Body of pancreas (tissue), 4 donors: ENCODE measurements at regions not wholly inside any gene's neighbourhood (a gene's known extent, or its start where the extent isn't known, plus 50 kb on each side); places are given as distances from the start of the nearest gene placed in this dataset.

Experiments
- ATAC-seq: fragments of 150-250 bp; one replicate; pipeline ENCODE4 v1.9.1; 2016
- DNase-seq, 4 donors: peaks; one replicate each; pipeline ENCODE4 v3.0.0-alpha.2; 2019
- H3K27ac ChIP-seq, 4 donors: fragments of 200-600 bp; sonication (generic); 1 replicate in 3 of 4; 2 replicates in 1 of 4; pipeline versions ENCODE4 v1.5.1 to v1.6.1; 2016 to 2019; ENCODE audit warnings: mild to moderate bottlenecking in 1 of 4, mixed read lengths in 1 of 4, moderate library complexity in 1 of 4
- H3K27me3 ChIP-seq, 2 donors: fragments of 200-600 bp; sonication (generic); one replicate each; pipeline ENCODE4 v1.6.0; 2016; ENCODE audit warnings: mild to moderate bottlenecking in 1 of 2
- H3K36me3 ChIP-seq, 2 donors: fragments of 200-600 bp; sonication (generic); replicated peaks in 1 of 2; 2 replicates each; pipeline ENCODE4 v1.5.1; 2016; ENCODE audit warnings: low read depth in 2 of 2; ENCODE audit not compliant: insufficient read depth in 1 of 2
- H3K4me1 ChIP-seq: fragments of 200-600 bp; sonication (generic); one replicate; pipeline ENCODE4 v1.6.0; 2016
- H3K4me3 ChIP-seq, 2 donors: fragments of 200-600 bp; sonication (generic); 1 replicate in 1 of 2; 2 replicates in 1 of 2; pipeline ENCODE4 v1.5.1; 2016 to 2019
- H3K9me3 ChIP-seq, 3 donors: fragments of 200-600 bp; sonication (generic); 1 replicate in 2 of 3; 2 replicates in 1 of 3; pipeline ENCODE4 v1.5.1; 2016
- CTCF ChIP-seq, 7 experiments: fragments of 450-650 bp in 4 of 7; fragments of 200-600 bp in 3 of 7; sonication (generic) in 3 of 7; IDR thresholded peaks; one replicate each; pipeline ENCODE4 v1.5.1; 2016 to 2019; ENCODE audit warnings: antibody characterized with exemption in 7 of 7
- POLR2A ChIP-seq, 3 donors: fragments of 450-650 bp; IDR thresholded peaks; one replicate each; pipeline ENCODE4 v1.6.1; 2016; ENCODE audit warnings: antibody characterized with exemption in 3 of 3, mild to moderate bottlenecking in 2 of 3
- WGBS, 2 donors: methylation state at CpG; one replicate each; pipeline ENCODE4 v1.1.5; 2017; 5-methylcytosine and 5-hydroxymethylcytosine counted together
- intact Hi-C: fragments of 100-400 bp; cut with DNase I; formaldehyde crosslinking; loops from one replicate; pipeline ENCODE4 v1.15.1; 2023

GRCh38 chr2:126495189-126495588 lies 160.8 kb upstream of the GYPC start:
- no peak overlapping the region for H3K4me3 ChIP-seq
- H3K27ac ChIP-seq: no peak overlapping the region
- ATAC-seq (no peak), DNase-seq (no peak)
- 59 to 68% methylated on average over 2 of the region's 2 CpGs for WGBS, 2 donors
- intact Hi-C loops: no loop called here
- no peaks in the 10 kb centered on the region for H3K27me3 ChIP-seq
- no peaks in the 10 kb centered on the region for H3K4me1 ChIP-seq
- no peaks in the 10 kb centered on the region for H3K36me3 ChIP-seq
- TF ChIP-seq POLR2A (IDR thresholded peaks at IDR 0.05): no peak
- no peak for TF ChIP-seq CTCF (IDR thresholded peaks at IDR 0.05)
- no peaks in the 10 kb centered on the region for H3K9me3 ChIP-seq

- intact Hi-C loops: no loop called here
- no peak overlapping the region for H3K4me3 ChIP-seq
- no peak for TF ChIP-seq CTCF (IDR thresholded peaks at IDR 0.05)
- TF ChIP-seq POLR2A (IDR thresholded peaks at IDR 0.05): no peak
- no peaks in the 10 kb centered on the region for H3K27me3 ChIP-seq
- 81 to 82% methylated on average over 5 of the region's 5 CpGs for WGBS, 2 donors
- no peak overlapping the region for H3K27ac ChIP-seq
- H3K36me3 ChIP-seq: no peaks in the 10 kb centered on the region
- H3K9me3 ChIP-seq: no peaks in the 10 kb centered on the region
- DNase-seq: no peak
- H3K4me1 ChIP-seq: no peaks in the 10 kb centered on the region
- ATAC-seq: no peak
These were observed 159.5 kb upstream of the GYPC start for GRCh38 chr2:126496493-126496892.

GRCh38 chr2:126503476-126503875 lies 152.5 kb upstream of the GYPC start:
- H3K27ac ChIP-seq: no peak overlapping the region
- H3K27me3 ChIP-seq: no peaks in the 10 kb centered on the region
- TF ChIP-seq CTCF (IDR thresholded peaks at IDR 0.05) (no peak), POLR2A (IDR thresholded peaks at IDR 0.05) (no peak)
- no peaks in the 10 kb centered on the region for H3K4me1 ChIP-seq
- no peak overlapping the region for H3K4me3 ChIP-seq
- WGBS, 2 donors: 56 to 63% methylated on average over 3 of the region's 3 CpGs
- H3K9me3 ChIP-seq: no peaks in the 10 kb centered on the region
- ATAC-seq: no peak
- no peak for DNase-seq
- no peaks in the 10 kb centered on the region for H3K36me3 ChIP-seq
- intact Hi-C loops: no loop called here

GRCh38 chr2:126504949-126505348 lies 151.0 kb upstream of the GYPC start:
- no peak overlapping the region for H3K4me3 ChIP-seq
- no peak for TF ChIP-seq POLR2A (IDR thresholded peaks at IDR 0.05)
- TF ChIP-seq CTCF (IDR thresholded peaks at IDR 0.05): no peak
- no peaks in the 10 kb centered on the region for H3K9me3 ChIP-seq
- DNase-seq (no peak), ATAC-seq (no peak)
- no peak overlapping the region for H3K27ac ChIP-seq
- WGBS, 2 donors: 93% methylated on average over 1 of the region's 1 CpG
- no peaks in the 10 kb centered on the region for H3K27me3 ChIP-seq
- no peaks in the 10 kb centered on the region for H3K4me1 ChIP-seq
- no peaks in the 10 kb centered on the region for H3K36me3 ChIP-seq
- intact Hi-C loops: no loop called here

- 24 to 25% methylated on average over 1 of the region's 1 CpG for WGBS, 2 donors
- intact Hi-C loops: no loop called here
These were observed 149.2 kb upstream of the GYPC start for GRCh38 chr2:126506786-126507185.

More at GRCh38 chr2:126506786-126507185, 149.2 kb upstream of the GYPC start:
- Histone ChIP-seq H3K36me3 (no peaks in the 10 kb centered on the region), H3K27ac (no peak overlapping the region), H3K27me3 (no peaks in the 10 kb centered on the region), H3K4me3 (no peak overlapping the region), H3K9me3 (no peaks in the 10 kb centered on the region), H3K4me1 (no peaks in the 10 kb centered on the region)
- no peak for DNase-seq
- TF ChIP-seq CTCF (IDR thresholded peaks at IDR 0.05) (no peak), POLR2A (IDR thresholded peaks at IDR 0.05) (no peak)
- ATAC-seq: no peak
